Immature natural killer cell (primary cell): ENCODE measurements at regions not wholly inside any gene's neighbourhood (a gene's known extent, or its start where the extent isn't known, plus 50 kb on each side); places are given as distances from the start of the nearest gene placed in this dataset.
"Not testable (repeated sequence)": the region's sequence is repeated elsewhere in the genome, so short reads cannot be mapped to it uniquely, and the experiment has no call there.

Experiments
- DNase-seq, 3 donors: peaks; one replicate each; pipeline ENCODE4 v3.0.0; 2022; ENCODE audit warnings: mixed read lengths in 1 of 3
- H3K27ac Mint-ChIP-seq, 6 donors: one replicate each; pipeline ENCODE4 v1.8.0; 2020; ENCODE audit warnings: mixed read lengths in 6 of 6, mild to moderate bottlenecking in 5 of 6, inconsistent platforms in 4 of 6, moderate library complexity in 3 of 6
- H3K27me3 Mint-ChIP-seq, 3 donors: one replicate each; pipeline ENCODE4 v1.8.0; 2020 to 2021; ENCODE audit warnings: low read depth in 3 of 3, mild to moderate bottlenecking in 3 of 3, mixed read lengths in 3 of 3, moderate library complexity in 3 of 3, inconsistent platforms in 1 of 3
- H3K36me3 Mint-ChIP-seq, 3 donors: one replicate each; pipeline ENCODE4 v1.8.0; 2020; ENCODE audit warnings: mixed read lengths in 3 of 3, inconsistent platforms in 2 of 3, mild to moderate bottlenecking in 2 of 3
- H3K4me1 Mint-ChIP-seq, 2 donors: one replicate each; pipeline ENCODE4 v1.8.0; 2020; ENCODE audit warnings: inconsistent platforms in 2 of 2, mild to moderate bottlenecking in 2 of 2, mixed read lengths in 2 of 2, moderate library complexity in 1 of 2
- H3K4me3 Mint-ChIP-seq, 5 donors: one replicate each; pipeline ENCODE4 v1.8.0; 2020; ENCODE audit warnings: mild to moderate bottlenecking in 5 of 5, mixed read lengths in 5 of 5, inconsistent platforms in 3 of 5, moderate library complexity in 3 of 5
- H3K9me3 Mint-ChIP-seq, 6 donors: one replicate each; pipeline ENCODE4 v1.8.0; 2020; ENCODE audit warnings: mild to moderate bottlenecking in 6 of 6, mixed read lengths in 6 of 6, inconsistent platforms in 4 of 6, moderate library complexity in 3 of 6

DNA sequence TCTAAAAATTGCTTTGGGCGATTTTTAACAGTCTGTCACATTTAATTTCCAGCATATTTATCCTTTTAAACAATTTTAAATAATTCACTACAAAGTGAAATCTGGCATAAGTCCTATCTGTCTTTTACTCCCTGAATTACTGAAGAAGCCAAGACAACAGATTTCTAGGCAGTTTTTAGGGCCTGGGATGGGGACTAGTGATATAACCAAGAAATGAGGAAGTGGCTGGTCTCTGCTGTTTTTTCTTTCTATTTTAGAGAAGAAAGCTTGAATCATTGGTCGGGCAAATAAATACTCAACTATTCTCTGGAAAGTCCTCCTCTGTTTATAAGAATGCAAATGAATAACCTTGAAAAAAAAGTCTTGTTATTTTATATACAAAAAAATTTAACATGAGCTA lies 79.7 kb upstream of the SSBP2 start:
- Mint-ChIP-seq H3K4me3 (no peak overlapping the region), H3K36me3 (peaks cover 0 to 3% (median 0%) of the 10 kb centered on the region in 3 donors), H3K9me3 (peaks cover 0 to 2% (median 0%) of the 10 kb centered on the region in 6 donors), H3K27ac (no peak overlapping the region), H3K4me1 (no peaks in the 10 kb centered on the region), H3K27me3 (peaks cover 0 to 19% (median 5%) of the 10 kb centered on the region in 3 donors)
- no peak for DNase-seq

DNA sequence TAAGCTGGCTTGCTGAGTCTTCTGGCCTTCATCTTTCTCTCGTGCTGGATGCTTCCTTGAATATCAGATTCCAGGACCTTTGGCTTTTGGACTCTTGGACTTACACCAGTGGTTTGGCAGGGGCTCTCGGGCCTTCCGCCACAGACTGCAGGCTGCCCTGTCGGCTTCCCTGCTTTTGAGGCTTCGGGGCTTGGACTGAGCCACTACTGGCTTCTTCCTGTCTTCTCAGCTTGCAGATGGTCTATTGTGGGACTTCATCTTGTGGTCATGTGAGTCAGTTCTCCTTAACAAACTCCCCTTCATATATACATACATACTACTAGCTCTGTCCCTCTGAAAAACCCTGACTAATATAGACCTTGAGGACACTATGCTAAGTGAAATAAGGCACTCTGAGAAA lies 78.3 kb upstream of the SSBP2 start:
- Mint-ChIP-seq H3K36me3 (peaks cover 0 to 3% (median 0%) of the 10 kb centered on the region in 3 donors), H3K27ac (no peak overlapping the region), H3K27me3 (peaks cover 0 to 16% (median 5%) of the 10 kb centered on the region in 3 donors), H3K9me3 (peaks cover 0 to 2% (median 0%) of the 10 kb centered on the region in 6 donors), H3K4me3 (no peak overlapping the region), H3K4me1 (no peaks in the 10 kb centered on the region)
- no peak for DNase-seq

DNA sequence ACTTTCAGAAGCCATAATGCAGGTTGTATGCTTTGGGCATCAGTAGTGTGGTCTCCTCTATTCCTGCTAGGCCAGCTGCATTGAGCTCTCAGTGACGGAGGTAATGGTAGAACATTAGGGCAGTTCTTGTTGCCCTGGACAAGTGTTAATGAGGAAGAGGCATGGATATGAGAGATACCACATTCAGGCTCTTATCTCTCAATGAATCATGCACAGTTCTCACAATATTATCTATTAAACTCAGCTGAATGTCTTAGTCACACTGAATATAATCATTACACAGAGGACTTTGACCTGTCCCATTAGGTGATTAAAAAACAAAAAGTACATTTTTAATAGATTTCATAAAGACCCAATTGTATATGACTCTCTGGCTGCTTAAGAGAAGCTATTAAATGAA lies 76.6 kb upstream of the SSBP2 start:
- Mint-ChIP-seq H3K4me3 (no peak overlapping the region), H3K9me3 (no peaks in the 10 kb centered on the region), H3K4me1 (no peaks in the 10 kb centered on the region), H3K27me3 (peaks cover 0 to 10% (median 5%) of the 10 kb centered on the region in 3 donors), H3K36me3 (no peaks in the 10 kb centered on the region), H3K27ac (no peak overlapping the region)
- no peak for DNase-seq

DNA sequence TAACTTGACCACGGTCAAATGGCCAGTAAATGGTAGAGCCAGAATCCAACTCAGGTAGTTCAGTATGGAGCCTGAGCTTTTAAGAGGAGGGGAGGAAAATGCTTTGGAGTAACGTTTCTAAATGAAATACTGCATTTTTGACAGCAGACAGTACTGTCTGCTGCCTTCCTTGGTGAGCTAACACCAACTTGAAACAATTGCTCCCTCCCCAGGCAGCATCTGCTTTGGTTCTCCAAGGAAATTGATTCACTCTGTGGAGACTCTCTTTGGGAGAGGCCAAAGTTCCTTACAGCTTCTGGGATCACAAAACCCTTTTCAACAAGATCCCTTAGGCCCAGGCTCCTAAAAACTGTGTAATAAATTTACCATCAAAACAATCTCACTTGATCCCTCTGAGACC lies 75.2 kb upstream of the SSBP2 start:
- H3K27ac Mint-ChIP-seq = no peak overlapping the region
- no peaks in the 10 kb centered on the region for H3K4me1 Mint-ChIP-seq
- peaks cover 0 to 9% (median 5%) of the 10 kb centered on the region in 3 donors for H3K27me3 Mint-ChIP-seq
- H3K4me3 Mint-ChIP-seq = no peak overlapping the region
- H3K9me3 Mint-ChIP-seq = no peaks in the 10 kb centered on the region
- no peak for DNase-seq
- H3K36me3 Mint-ChIP-seq = no peaks in the 10 kb centered on the region

DNA sequence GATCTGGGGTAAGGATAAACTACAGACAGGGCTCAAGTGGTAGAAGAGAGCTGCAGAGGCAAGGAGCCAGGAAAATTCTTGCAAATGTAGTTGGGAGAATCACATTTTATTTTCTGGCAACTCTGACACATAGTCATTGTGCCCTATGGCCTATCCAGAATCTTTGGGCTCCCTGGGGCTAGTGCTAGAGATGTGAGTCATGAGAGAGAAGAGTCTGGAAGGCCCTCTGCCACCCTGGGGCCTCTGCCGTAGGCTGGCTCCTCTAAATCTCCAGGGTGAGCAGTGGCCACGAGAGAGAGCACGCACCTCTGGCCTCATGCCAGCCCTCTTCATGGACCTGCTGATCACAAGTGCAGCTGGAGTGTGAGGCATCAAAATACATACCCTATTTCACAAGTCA lies 74.3 kb upstream of the SSBP2 start:
- Mint-ChIP-seq H3K4me3 (no peak overlapping the region), H3K27me3 (peaks cover 0 to 9% (median 5%) of the 10 kb centered on the region in 3 donors), H3K9me3 (no peaks in the 10 kb centered on the region), H3K36me3 (no peaks in the 10 kb centered on the region), H3K27ac (no peak overlapping the region), H3K4me1 (peaks cover 0 to 4% of the 10 kb centered on the region in 2 donors)
- no peak for DNase-seq

DNA sequence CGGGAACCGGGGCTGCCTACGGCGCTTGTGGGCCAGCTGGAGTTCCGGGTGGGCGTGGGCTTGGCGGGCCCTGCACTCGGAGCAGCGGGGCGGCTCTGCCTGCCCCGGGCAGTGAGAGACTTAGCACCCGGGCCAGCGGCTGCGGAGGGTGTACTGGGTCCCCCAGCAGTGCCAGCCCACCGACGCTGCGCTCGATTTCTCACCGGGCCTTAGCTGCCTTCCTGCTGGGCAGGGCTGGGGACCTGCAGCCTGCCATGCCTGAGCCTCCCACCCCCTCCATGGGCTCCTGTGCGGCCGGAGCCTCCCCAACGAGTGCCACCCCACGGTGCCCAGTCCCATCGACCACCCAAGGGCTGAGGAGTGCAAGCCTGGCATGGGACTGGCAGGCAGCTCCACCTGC lies 72.8 kb upstream of the SSBP2 start:
- not testable (repeated sequence) for DNase-seq, H3K4me3 Mint-ChIP-seq, H3K36me3 Mint-ChIP-seq, H3K9me3 Mint-ChIP-seq, H3K27me3 Mint-ChIP-seq, H3K27ac Mint-ChIP-seq
- H3K4me1 Mint-ChIP-seq = peaks cover 12 to 19% of the 10 kb centered on the region in 2 donors

DNA sequence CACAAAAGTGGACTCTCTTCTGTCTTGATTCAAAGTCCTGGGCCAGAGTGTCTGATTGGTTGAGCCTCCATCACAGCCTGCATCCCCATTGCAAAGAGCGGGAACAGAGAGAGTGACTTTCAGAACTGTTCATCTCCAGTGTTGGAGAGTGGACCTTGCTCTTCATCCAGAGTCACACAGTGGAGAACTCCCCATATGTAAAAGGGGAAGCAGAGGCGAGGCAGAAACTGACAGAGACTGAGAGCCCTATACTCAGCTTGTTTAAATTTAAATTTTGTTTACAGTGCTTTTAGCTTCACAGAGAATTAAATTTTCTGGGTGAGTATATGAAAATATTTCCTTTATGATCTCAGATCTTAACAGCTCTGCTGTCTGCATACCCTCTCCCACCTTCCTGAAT lies 70.0 kb upstream of the SSBP2 start:
- no peak overlapping the region for H3K27ac Mint-ChIP-seq
- H3K9me3 Mint-ChIP-seq = no peaks in the 10 kb centered on the region
- peaks cover 29 to 40% of the 10 kb centered on the region in 2 donors for H3K4me1 Mint-ChIP-seq
- peaks cover 0 to 4% (median 0%) of the 10 kb centered on the region in 3 donors for H3K36me3 Mint-ChIP-seq
- DNase-seq = no peak
- peaks cover 0 to 7% (median under 1%) of the 10 kb centered on the region in 3 donors for H3K27me3 Mint-ChIP-seq
- no peak overlapping the region for H3K4me3 Mint-ChIP-seq

DNA sequence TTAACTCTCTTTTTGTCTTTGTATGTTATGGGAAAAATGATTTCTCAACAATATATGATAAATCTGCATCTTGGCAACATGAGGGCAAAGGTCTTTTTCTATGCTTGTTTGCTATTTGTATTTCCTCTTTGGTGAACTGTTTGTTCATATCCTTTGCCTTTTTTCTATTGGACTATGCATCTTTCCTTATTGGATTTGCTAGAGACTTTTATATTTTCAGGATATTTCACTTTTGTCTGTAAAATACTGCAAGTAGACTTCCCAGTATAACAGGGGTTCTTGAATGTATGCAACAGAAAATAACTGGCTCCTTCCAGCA lies 69.4 kb upstream of the SSBP2 start:
- peaks cover 0 to 7% (median 2%) of the 10 kb centered on the region in 3 donors for H3K27me3 Mint-ChIP-seq
- no peak for DNase-seq
- peaks cover 0 to 4% (median 0%) of the 10 kb centered on the region in 3 donors for H3K36me3 Mint-ChIP-seq
- H3K27ac Mint-ChIP-seq = peak overlapping the region in 3 of 6 donors; percentile 4 to 18 (median 5)
- no peaks in the 10 kb centered on the region for H3K9me3 Mint-ChIP-seq
- H3K4me3 Mint-ChIP-seq = no peak overlapping the region
- peaks cover 29 to 40% of the 10 kb centered on the region in 2 donors for H3K4me1 Mint-ChIP-seq

DNA sequence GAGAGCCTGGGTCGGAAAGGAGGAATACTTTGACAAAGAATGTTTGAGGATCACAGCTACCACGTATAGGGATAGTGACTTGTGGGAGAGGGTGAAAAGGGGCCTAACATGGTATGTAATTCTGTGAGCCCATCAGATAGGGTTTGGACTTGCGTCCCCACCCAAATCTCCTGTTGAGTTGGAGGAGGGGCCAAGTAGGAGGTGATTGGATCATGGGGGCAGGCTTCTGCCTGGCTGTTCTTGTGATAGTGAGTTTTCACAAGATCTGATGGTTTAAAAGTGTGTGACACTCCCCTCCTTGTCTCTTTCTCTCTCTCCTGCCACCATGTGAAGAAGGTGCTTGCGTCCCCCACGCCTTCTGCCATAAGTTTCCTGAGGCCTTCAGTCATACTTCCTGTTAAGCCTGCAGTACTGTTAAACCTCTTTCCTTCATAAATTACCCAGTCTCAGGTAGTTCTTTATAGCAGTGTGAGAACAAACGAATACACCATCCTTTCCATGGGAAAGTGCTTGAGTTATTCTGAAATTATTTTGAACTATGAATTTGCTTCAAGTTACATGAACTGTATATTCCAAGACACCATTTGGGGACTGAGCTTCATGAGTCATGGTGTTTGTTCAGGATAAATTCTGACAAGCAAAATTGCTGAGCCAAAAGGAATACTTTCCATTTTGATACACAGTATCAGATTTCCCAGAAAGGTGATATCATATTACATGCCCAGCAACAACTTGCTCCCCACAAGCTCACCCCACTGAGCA lies 68.8 kb upstream of the SSBP2 start:
- Mint-ChIP-seq H3K27me3 (peaks cover 0 to 7% (median 2%) of the 10 kb centered on the region in 3 donors), H3K4me1 (peaks cover 29 to 40% of the 10 kb centered on the region in 2 donors), H3K36me3 (peaks cover 0 to 4% (median 0%) of the 10 kb centered on the region in 3 donors), H3K9me3 (no peaks in the 10 kb centered on the region), H3K4me3 (no peak overlapping the region), H3K27ac (peak overlapping the region in 2 of 6 donors; percentile 4 to 63)
- DNase-seq = no peak

DNA sequence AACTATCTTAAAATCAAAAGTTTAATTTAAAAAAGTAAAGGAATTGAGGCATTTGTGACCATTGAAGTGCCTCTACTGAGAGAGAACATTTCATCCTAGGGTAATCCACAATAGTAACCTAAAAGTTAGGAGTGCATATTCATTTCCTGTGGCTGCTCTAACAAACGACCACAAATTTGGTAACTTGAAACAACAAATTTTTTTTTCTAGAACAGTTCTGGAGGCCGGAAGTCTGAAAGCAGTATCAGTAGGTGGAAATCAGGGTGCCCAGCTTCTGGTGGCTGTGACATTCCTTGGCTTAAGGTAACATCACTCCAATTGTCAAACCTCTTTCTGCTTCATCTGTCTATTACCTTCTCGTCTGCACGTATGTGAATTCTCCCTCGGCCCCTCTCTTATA lies 67.1 kb upstream of the SSBP2 start:
- Mint-ChIP-seq H3K4me3 (peak overlapping the region in 3 of 5 donors; percentile 6 to 36 (median 26)), H3K4me1 (peaks cover 29 to 40% of the 10 kb centered on the region in 2 donors), H3K9me3 (no peaks in the 10 kb centered on the region), H3K36me3 (peaks cover 0 to 4% (median 0%) of the 10 kb centered on the region in 3 donors), H3K27me3 (peaks cover 0 to 6% (median 5%) of the 10 kb centered on the region in 3 donors), H3K27ac (peak overlapping the region in 3 of 6 donors; percentile 3 to 67 (median 18))
- peak; percentile 17 to 36 (median 26) for DNase-seq

DNA sequence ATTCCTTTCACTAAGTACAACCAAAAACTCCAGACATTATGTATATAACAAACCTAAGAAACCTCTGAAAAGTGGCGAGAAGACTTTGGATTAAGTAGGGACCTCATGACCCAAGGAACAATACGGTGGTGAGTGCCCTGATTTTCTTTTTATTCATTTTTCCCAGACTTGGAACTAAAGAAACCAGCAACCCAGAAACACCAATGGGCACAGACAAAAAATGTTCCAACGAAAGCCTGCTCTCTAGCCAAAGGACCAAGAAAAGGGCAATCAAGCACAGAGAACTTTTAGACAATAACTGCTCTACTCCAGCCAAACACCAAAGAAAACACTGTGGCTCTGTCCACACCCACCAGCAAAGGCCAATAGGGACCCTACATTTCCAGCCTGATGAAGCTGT lies 66.2 kb upstream of the SSBP2 start:
- Mint-ChIP-seq H3K27me3 (peaks cover 0 to 6% (median 5%) of the 10 kb centered on the region in 3 donors), H3K9me3 (peaks cover 0 to 2% (median 0%) of the 10 kb centered on the region in 6 donors), H3K27ac (no peak overlapping the region), H3K36me3 (peaks cover 0 to 4% (median 0%) of the 10 kb centered on the region in 3 donors), H3K4me3 (peak overlapping the region in 1 of 5 donors; percentile 6), H3K4me1 (peaks cover 29 to 40% of the 10 kb centered on the region in 2 donors)
- DNase-seq = no peak

DNA sequence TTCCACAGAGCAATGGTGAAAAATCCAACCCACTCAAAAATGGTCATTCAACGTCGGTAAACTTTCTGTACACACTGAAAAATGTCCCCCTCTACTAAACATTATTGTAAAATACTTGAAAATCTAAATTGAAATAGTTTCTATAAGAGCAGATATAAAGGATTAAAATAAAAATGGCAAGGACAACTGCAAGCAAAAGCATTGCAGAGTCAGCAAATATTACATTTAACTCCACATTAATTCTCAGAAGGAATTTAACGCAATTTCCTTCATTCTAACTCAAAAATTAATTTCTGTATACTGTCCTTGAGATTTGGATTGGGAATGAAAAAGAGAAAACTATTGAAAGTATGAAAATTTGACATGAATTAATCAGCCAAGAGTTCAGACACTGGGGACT lies 64.4 kb upstream of the SSBP2 start:
- Mint-ChIP-seq H3K36me3 (peaks cover 0 to 4% (median 0%) of the 10 kb centered on the region in 3 donors), H3K4me1 (peaks cover 29 to 37% of the 10 kb centered on the region in 2 donors), H3K9me3 (peaks cover 0 to 3% (median 0%) of the 10 kb centered on the region in 6 donors), H3K27me3 (peaks cover 0 to 6% (median 5%) of the 10 kb centered on the region in 3 donors), H3K27ac (no peak overlapping the region), H3K4me3 (no peak overlapping the region)
- DNase-seq = no peak

DNA sequence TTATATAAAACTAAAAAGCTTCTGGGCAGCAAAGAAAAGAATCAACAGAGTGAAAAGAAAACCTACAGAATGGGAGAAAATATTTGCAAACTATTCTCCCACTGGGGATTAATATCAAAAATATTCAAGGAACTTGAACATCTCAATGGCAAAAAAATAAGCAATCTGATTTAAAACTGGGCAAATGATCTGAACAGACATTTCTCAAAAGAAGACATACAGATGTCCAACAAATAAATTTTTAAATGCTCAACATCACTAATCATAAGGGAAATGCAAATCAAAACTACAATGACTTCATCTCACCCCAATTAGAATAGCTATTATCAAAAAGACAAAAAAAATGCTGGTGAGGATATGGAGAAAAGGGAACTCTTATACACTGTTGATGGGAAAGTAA lies 57.2 kb upstream of the SSBP2 start:
- Mint-ChIP-seq H3K27ac (no peak overlapping the region), H3K4me3 (no peak overlapping the region), H3K36me3 (peaks cover 0 to 3% (median 0%) of the 10 kb centered on the region in 3 donors), H3K4me1 (no peaks in the 10 kb centered on the region), H3K9me3 (peaks cover 0 to 9% (median 0%) of the 10 kb centered on the region in 6 donors), H3K27me3 (peaks cover 0 to 4% (median 2%) of the 10 kb centered on the region in 3 donors)
- no peak for DNase-seq

DNA sequence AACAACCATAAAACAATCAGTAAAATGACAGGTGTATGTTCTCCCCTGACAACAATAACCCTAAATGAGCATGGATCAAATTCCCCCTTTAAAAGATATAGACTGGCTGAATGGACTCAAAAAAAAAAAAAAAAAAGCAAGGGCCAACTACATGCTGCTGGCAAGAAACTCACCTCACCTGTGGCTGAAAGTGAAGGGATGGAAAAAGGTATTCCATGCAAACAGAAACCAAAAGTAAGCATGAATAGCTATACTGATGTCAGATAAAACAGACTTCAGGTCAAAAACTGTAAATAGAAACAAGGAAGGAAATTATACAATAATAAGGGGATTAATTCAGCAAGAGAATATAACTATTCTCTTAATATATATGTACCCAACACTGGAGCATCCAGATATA lies 54.2 kb upstream of the SSBP2 start:
- Mint-ChIP-seq H3K27me3 (peaks cover 2 to 4% (median 2%) of the 10 kb centered on the region in 3 donors), H3K27ac (no peak overlapping the region), H3K4me3 (no peak overlapping the region), H3K36me3 (peaks cover 0 to 3% (median 0%) of the 10 kb centered on the region in 3 donors), H3K4me1 (no peaks in the 10 kb centered on the region), H3K9me3 (peaks cover 0 to 9% (median 0%) of the 10 kb centered on the region in 6 donors)
- no peak for DNase-seq
